Activated CD4-positive, alpha-beta T cell treated with anti-CD3 and anti-CD28 coated beads for 36 hours (primary cell): ENCODE measurements at regions not wholly inside any gene's neighbourhood (a gene's known extent, or its start where the extent isn't known, plus 50 kb on each side); places are given as distances from the start of the nearest gene placed in this dataset.

Experiments used
- ATAC-seq: fragments of 200-7000 bp; cut with Tn5 transposase; one replicate; pipeline ENCODE4 v1.10.0; 2021; ENCODE audit warnings: mild to moderate bottlenecking, moderate library complexity
- CTCF ChIA-PET: fragments of 350-600 bp; sonication (Branson Sonifier 250); formaldehyde crosslinking; loops from one replicate; lab custom pipeline; 2021; ENCODE audit warnings: antibody characterized with exemption; lab: Charles Lee
- POLR2A ChIA-PET: fragments of 350-600 bp; sonication (Branson Sonifier 250); formaldehyde crosslinking; loops from one replicate; lab custom pipeline; 2021; ENCODE audit warnings: antibody characterized with exemption, inconsistent platforms; lab: Charles Lee
- DNase-seq: peaks from one replicate; pipeline ENCODE4 v3.0.0-alpha.2; 2020
- H3K27ac Mint-ChIP-seq: one replicate; pipeline ENCODE4 v1.8.0; 2021; ENCODE audit warnings: mixed read lengths
- H3K27me3 Mint-ChIP-seq: one replicate; pipeline ENCODE4 v1.8.0; 2021; ENCODE audit warnings: mixed read lengths
- H3K36me3 Mint-ChIP-seq: one replicate; pipeline ENCODE4 v1.8.0; 2021; ENCODE audit warnings: low read depth, mixed read lengths
- H3K4me1 Mint-ChIP-seq: one replicate; pipeline ENCODE4 v1.8.0; 2021; ENCODE audit warnings: mixed read lengths
- H3K4me3 Mint-ChIP-seq: one replicate; pipeline ENCODE4 v1.8.0; 2021; ENCODE audit warnings: mild to moderate bottlenecking, moderate library complexity, mixed read lengths
- H3K9me3 Mint-ChIP-seq: one replicate; pipeline ENCODE4 v1.8.0; 2021; ENCODE audit warnings: low read depth, mixed read lengths
- intact Hi-C, 2 experiments: fragments of 100-400 bp; cut with DNase I in 1 of 2; cut with micrococcal nuclease in 1 of 2; formaldehyde crosslinking; loops; one replicate each; pipeline versions ENCODE4 v1.14.2 to v1.15.1; 2022 to 2024; cut with DNase I, micrococcal nuclease

DNA sequence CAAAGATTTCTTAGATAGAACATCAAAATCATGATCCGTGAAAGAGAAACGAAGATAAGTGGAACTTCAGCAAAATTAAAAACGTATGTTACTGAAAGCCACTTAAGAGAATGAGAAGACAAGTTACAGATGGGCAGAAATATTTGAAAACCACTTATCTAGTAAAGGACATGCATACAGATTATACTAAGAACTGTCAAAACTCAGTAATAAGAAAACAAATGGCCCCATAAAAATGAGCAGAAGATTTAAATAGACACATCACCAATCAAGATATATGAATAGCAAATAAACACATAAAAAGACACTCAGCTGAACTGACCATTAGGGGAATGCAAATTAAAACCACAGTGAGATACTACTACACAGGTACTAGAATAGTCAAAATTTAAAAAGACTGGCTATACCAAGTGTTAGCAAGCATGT, 343.7 kb downstream of the PTEN start:
- no peaks in the 10 kb centered on the region for H3K36me3 Mint-ChIP-seq
- no peaks in the 10 kb centered on the region for H3K9me3 Mint-ChIP-seq
- no peak for ATAC-seq
- H3K27me3 Mint-ChIP-seq: peaks cover 2% of the 10 kb centered on the region
- POLR2A ChIA-PET: no interaction called here
- H3K27ac Mint-ChIP-seq: no peak overlapping the region
- intact Hi-C loops: no loop called here
- no peak for DNase-seq
- H3K4me3 Mint-ChIP-seq: no peak overlapping the region
- H3K4me1 Mint-ChIP-seq: peaks cover 4% of the 10 kb centered on the region
- CTCF ChIA-PET: no interaction called here

DNA sequence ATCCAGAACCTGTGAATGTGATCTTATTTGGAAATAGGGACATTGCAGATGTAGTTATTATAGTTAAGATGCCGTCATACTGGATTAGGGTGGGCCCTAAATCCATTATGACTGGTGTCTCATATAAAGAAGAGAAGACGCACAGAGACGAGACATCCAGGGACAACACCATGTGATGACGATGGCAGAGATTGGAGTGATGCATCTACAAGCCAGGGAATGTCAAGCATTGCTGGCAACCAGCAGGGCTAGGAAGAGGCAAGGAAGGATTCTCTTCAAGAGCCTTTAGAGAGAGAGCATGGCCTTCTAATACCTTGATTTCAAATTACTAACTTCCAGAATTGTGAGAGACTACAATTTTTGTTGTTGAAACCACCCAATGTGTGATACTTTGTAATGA, 345.8 kb downstream of the PTEN start:
- DNase-seq (no peak), ATAC-seq (no peak)
- Mint-ChIP-seq H3K4me1 (peaks cover 6% of the 10 kb centered on the region), H3K27me3 (peaks cover 2% of the 10 kb centered on the region), H3K4me3 (no peak overlapping the region), H3K9me3 (no peaks in the 10 kb centered on the region), H3K27ac (no peak overlapping the region), H3K36me3 (no peaks in the 10 kb centered on the region)
- CTCF ChIA-PET: interaction anchor here (0.9 to 1.0 kb wide), 2 partner anchors 12 to 92 kb away, joined by 3 to 4 read pairs; no protein-coding TSS in a partner anchor
- intact Hi-C loops: no loop called here
- POLR2A ChIA-PET: no interaction called here

DNA sequence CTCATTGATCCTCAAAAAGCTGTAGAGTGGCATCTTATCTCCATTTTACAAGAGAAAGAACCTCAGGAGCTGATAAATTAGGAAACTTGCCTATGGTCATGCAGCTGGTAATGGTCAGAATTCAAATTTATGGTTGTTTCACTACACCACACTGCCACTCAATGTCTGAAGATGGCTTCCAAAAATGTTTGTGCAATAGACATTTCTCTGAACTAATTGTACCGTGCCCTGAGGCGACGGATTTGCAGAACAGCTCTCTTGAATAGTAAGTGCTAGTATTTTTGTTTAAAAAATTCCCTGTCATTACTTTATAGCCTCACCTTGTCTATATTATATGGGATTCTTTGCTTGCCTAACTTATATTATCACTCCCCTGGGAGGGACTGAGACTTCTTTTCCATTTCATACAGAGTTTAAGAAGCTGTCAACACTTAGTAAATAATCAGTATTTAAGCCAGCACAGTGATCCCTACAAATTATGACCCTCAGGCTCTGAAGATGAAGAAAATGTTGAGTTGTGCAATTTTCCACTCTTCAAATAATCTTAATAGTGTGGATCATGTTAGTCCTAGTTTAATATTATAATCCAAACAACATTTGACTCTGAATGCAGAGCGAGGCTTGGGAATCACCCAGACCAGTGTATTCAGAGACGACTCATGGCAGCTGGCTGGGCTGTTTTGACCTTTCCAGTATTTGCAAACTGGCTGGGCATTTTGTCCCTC, 346.6 kb downstream of the PTEN start:
- H3K27ac Mint-ChIP-seq: no peak overlapping the region
- no peaks in the 10 kb centered on the region for H3K36me3 Mint-ChIP-seq
- intact Hi-C loops: no loop called here
- peaks cover 2% of the 10 kb centered on the region for H3K27me3 Mint-ChIP-seq
- CTCF ChIA-PET: interaction anchor here (0.9 to 1.0 kb wide), 2 partner anchors 11 to 93 kb away, joined by 3 to 4 read pairs; no protein-coding TSS in a partner anchor
- H3K4me1 Mint-ChIP-seq: peaks cover 6% of the 10 kb centered on the region
- ATAC-seq (no peak), DNase-seq (no peak)
- POLR2A ChIA-PET: interaction anchor here (0.5 kb wide), 1 partner anchor 216 kb away, joined by 4 read pairs; no protein-coding TSS in a partner anchor
- no peak overlapping the region for H3K4me3 Mint-ChIP-seq
- no peaks in the 10 kb centered on the region for H3K9me3 Mint-ChIP-seq

DNA sequence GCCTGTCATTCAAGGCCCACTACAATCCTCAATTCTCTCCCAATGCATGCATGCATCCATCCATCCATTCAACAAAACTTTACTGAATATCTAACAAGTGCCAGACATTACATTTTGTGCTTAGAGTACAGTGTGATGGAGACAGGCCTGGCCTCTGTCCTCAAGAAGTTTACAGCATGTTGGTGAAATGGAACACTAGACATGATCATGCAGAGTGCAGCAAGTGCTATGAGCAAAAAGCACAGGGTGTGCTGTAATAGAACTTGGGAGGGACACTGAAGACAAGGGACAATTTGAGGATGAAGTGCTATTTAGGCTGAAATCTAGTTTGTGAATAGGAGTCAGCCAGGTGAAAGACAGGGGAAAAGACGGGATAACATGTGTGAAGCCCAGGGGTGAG, 347.8 kb downstream of the PTEN start:
- intact Hi-C loops: no loop called here
- H3K4me3 Mint-ChIP-seq: no peak overlapping the region
- DNase-seq (no peak), ATAC-seq (no peak)
- peaks cover 2% of the 10 kb centered on the region for H3K27me3 Mint-ChIP-seq
- H3K4me1 Mint-ChIP-seq: peaks cover 6% of the 10 kb centered on the region
- H3K9me3 Mint-ChIP-seq: no peaks in the 10 kb centered on the region
- no peaks in the 10 kb centered on the region for H3K36me3 Mint-ChIP-seq
- CTCF ChIA-PET: no interaction called here
- POLR2A ChIA-PET: no interaction called here
- no peak overlapping the region for H3K27ac Mint-ChIP-seq

DNA sequence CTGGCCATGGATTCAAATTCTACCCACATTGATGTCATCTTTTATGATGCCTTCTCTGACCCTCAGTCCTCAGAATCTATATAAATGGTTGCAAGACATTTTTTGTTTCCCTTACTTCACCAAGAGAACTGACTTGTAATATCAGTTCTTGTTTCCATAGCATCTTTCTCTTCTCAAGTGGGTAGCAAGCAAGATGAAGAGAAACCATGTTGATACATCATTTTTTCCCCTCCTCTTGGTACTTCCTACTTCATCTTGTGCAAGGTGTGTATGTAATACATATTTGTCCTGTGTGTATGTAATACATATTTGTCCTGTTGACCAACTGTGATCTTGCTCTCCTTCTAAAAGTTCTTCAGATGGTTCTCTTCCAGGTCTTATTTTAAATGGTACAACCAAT, 348.6 kb downstream of the PTEN start:
- POLR2A ChIA-PET: no interaction called here
- Mint-ChIP-seq H3K9me3 (no peaks in the 10 kb centered on the region), H3K27me3 (no peaks in the 10 kb centered on the region), H3K36me3 (no peaks in the 10 kb centered on the region), H3K4me1 (peaks cover 6% of the 10 kb centered on the region), H3K4me3 (no peak overlapping the region), H3K27ac (no peak overlapping the region)
- intact Hi-C loops: no loop called here
- DNase-seq: no peak
- CTCF ChIA-PET: no interaction called here
- no peak for ATAC-seq

DNA sequence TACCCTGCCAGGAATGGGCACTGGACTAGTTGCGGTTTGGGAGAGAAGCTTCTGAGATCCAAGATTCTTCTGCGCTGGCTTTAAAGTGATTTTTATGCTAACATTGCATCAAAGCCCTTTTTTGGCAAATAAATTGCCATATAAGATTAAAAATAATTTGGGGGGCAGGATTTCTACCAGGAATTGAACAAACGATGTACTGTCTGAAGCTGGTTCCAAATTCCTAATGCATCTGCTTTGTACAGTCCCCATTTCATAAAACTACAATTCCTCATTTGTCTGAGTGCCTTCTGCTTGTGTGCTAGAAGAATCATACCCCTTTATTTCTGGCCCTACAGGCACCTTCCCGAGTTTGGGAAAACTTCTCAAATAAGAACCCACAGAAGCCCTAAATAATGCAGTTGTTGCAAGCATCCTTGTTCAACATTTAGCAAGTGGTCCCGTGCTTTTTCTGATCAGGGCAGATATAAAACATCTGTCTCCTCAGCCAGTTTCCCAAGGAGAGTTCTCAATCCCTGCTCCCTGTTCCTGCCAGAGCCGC, 349.7 kb downstream of the PTEN start:
- intact Hi-C loops: no loop called here
- no peak overlapping the region for H3K4me3 Mint-ChIP-seq
- no peaks in the 10 kb centered on the region for H3K27me3 Mint-ChIP-seq
- no peak overlapping the region for H3K27ac Mint-ChIP-seq
- H3K9me3 Mint-ChIP-seq: no peaks in the 10 kb centered on the region
- POLR2A ChIA-PET: no interaction called here
- DNase-seq (no peak), ATAC-seq (no peak)
- H3K36me3 Mint-ChIP-seq: no peaks in the 10 kb centered on the region
- CTCF ChIA-PET: no interaction called here
- peaks cover 6% of the 10 kb centered on the region for H3K4me1 Mint-ChIP-seq

DNA sequence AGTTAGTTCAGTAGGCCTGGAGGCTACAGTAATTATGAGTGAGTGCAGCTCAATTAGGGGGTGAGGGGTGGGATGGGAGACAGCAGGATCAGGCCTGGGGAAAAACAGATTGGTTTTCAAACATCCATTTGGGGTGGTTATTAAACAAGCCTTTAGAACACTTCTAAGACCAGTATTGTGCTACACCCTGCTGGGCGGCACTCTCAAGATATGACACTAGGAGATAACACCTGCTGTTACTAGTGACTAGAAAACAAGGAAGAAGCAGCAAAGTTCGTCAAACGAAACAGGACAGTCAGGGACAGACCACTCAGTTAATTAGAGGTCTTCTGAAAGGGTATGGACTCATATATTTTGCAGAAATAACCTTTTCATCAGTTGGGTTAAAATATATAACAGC, 353.6 kb downstream of the PTEN start:
- ChIA-PET POLR2A (no interaction called here), CTCF (interaction anchor here (1.0 kb wide), 1 partner anchor 29 kb away, joined by 3 read pairs; no protein-coding TSS in a partner anchor)
- no peak overlapping the region for H3K27ac Mint-ChIP-seq
- intact Hi-C loops: no loop called here
- DNase-seq (no peak), ATAC-seq (no peak)
- H3K4me1 Mint-ChIP-seq: peaks cover 3% of the 10 kb centered on the region
- H3K9me3 Mint-ChIP-seq: no peaks in the 10 kb centered on the region
- no peak overlapping the region for H3K4me3 Mint-ChIP-seq
- H3K36me3 Mint-ChIP-seq: no peaks in the 10 kb centered on the region
- H3K27me3 Mint-ChIP-seq: no peaks in the 10 kb centered on the region

DNA sequence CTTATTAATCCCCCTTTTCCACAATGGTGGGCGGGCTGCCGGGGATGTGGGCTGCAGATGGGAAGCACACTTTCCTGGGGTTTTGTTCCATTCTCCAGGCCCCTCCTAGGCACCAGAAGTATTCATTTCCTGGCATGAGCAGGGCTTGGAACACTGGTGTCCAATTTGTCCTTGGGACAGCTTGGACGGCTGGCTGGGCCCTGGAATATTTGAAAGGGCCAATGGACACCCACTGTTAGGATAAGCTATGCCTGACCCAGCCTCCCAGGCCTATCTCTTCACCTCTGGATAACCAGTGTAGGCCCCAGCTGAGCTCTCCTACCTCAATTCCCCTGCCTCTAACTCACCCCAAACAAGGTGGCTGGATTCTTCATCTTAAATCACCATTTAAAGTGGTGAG, 354.9 kb downstream of the PTEN start:
- no peak for DNase-seq
- Mint-ChIP-seq H3K4me3 (no peak overlapping the region), H3K9me3 (no peaks in the 10 kb centered on the region), H3K36me3 (no peaks in the 10 kb centered on the region), H3K27me3 (no peaks in the 10 kb centered on the region), H3K27ac (no peak overlapping the region), H3K4me1 (no peaks in the 10 kb centered on the region)
- ATAC-seq: no peak
- ChIA-PET POLR2A (no interaction called here), CTCF (no interaction called here)
- intact Hi-C loops: no loop called here

DNA sequence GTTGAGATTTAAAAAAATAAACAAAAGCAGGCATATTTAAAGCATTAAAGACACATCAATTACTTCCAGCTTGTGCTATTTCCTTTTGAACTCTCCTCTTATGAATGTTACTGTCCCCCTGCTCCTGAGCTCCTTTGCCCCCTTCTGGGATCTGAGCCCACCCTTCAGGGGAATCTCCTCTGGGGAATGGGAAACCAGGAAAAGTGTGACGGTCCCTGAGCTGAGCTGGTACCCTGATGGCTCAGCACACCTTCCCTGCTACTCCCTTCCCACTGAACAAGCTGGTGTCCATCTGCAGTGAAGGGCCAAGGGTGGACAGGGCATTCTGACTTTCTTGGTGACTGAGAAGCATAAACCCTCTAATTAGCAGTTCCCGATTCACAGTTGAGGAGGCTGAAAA, 356.3 kb downstream of the PTEN start:
- Mint-ChIP-seq H3K27me3 (no peaks in the 10 kb centered on the region), H3K9me3 (no peaks in the 10 kb centered on the region), H3K4me1 (no peaks in the 10 kb centered on the region), H3K36me3 (no peaks in the 10 kb centered on the region), H3K27ac (no peak overlapping the region), H3K4me3 (no peak overlapping the region)
- ChIA-PET CTCF (interaction anchor here (0.7 kb wide), 1 partner anchor 169 kb away, joined by 3 read pairs; no protein-coding TSS in a partner anchor), POLR2A (no interaction called here)
- intact Hi-C loops: no loop called here
- ATAC-seq (no peak), DNase-seq (no peak)

DNA sequence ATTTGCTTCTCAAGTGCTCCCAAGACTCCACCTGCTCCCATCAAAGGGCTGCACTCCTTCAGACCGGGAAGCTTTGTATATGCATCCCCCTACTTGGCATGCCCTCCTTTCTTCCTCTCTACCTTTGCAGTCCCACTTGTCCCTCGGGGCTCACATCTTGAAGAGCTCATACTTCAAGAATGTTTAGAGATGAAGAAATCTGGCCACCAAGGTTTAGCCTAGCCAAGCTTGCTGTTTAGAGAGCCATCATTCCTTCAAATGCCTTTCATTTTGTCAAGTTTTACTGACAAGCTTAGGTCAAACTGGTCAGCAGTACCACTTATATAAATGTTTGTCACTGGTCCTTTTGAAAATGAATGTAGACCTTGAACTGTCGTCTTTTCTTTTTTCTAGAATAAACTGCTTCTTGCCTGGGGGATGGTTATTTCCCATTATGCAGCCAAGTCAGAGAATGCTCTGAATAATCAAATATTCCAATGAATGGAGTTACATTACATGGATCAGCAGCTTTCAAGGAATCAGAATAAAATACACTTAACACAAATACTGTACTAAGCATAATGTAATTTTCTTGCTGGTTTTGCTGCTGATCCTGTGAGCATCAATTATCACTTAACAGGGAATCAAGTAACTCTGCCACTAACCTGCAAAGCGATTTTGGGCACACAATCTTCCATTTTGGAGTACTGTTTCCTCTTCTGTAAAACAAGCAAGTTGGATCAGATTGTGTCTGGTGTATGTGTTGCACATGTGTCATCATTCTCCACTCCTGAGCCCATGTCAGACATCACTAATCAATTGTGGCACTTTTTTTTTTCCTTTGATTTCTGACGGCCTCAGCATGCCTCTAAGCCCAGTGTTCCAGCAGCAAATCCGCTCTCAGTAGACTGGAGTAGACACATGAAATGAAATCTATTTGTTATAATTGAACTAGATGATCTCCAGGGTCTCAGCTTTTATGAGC, 357.9 kb downstream of the PTEN start:
- Mint-ChIP-seq H3K27ac (no peak overlapping the region), H3K9me3 (no peaks in the 10 kb centered on the region), H3K27me3 (no peaks in the 10 kb centered on the region), H3K4me1 (no peaks in the 10 kb centered on the region), H3K4me3 (no peak overlapping the region), H3K36me3 (no peaks in the 10 kb centered on the region)
- no peak for DNase-seq
- ChIA-PET POLR2A (no interaction called here), CTCF (interaction anchor here (1.1 kb wide), 2 partner anchors 12 to 19 kb away, joined by 3 read pairs; no protein-coding TSS in a partner anchor)
- no peak for ATAC-seq
- intact Hi-C loops: no loop called here

DNA sequence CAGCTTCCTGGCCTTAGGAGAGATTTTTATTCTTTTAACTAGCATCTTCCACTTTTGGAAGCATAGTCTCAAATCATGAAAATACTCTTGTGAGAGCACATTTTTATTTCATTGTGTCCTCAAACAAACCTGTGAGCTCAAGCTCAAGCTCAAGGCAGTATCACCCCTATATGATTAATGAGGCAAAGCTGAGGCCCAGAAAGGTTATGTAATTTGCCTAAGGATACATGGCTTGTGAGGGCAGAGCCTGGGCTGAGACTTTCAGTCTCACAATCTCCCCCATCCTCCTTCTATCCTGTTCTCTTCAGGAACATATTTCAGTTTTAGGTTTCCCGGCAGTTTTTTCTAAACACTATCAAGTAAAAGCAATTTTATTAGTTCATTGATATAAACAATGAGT, 359.5 kb downstream of the PTEN start:
- Mint-ChIP-seq H3K9me3 (no peaks in the 10 kb centered on the region), H3K27me3 (no peaks in the 10 kb centered on the region), H3K27ac (no peak overlapping the region), H3K4me1 (no peaks in the 10 kb centered on the region), H3K36me3 (no peaks in the 10 kb centered on the region), H3K4me3 (no peak overlapping the region)
- intact Hi-C loops: no loop called here
- POLR2A ChIA-PET: no interaction called here
- ATAC-seq: no peak
- CTCF ChIA-PET: interaction anchor here (0.5 kb wide), 1 partner anchor 1443 kb away, joined by 3 read pairs; no protein-coding TSS in a partner anchor
- DNase-seq: no peak
